H7 (cell line): ENCODE measurements at regions not wholly inside any gene's neighbourhood (a gene's known extent, or its start where the extent isn't known, plus 50 kb on each side); places are given as distances from the start of the nearest gene placed in this dataset.

Experiments
- DNase-seq: peaks from one replicate; pipeline ENCODE4 v3.0.0; 2012
- H3K27me3 ChIP-seq: 2 replicates; pipeline ENCODE4 v1.6.0; 2011; ENCODE audit warnings: mild to moderate bottlenecking, low read length; ENCODE audit not compliant: control insufficient read depth, insufficient read depth
- H3K36me3 ChIP-seq: replicated peaks from 2 replicates; pipeline ENCODE4 v1.5.1; 2011; ENCODE audit warnings: low read length; ENCODE audit not compliant: control insufficient read depth, insufficient read depth
- H3K4me3 ChIP-seq: 2 replicates; pipeline ENCODE4 v1.5.1; 2011; ENCODE audit warnings: low read depth, mild to moderate bottlenecking, control low read depth, low read length, moderate library complexity; ENCODE audit not compliant: insufficient read depth

DNA sequence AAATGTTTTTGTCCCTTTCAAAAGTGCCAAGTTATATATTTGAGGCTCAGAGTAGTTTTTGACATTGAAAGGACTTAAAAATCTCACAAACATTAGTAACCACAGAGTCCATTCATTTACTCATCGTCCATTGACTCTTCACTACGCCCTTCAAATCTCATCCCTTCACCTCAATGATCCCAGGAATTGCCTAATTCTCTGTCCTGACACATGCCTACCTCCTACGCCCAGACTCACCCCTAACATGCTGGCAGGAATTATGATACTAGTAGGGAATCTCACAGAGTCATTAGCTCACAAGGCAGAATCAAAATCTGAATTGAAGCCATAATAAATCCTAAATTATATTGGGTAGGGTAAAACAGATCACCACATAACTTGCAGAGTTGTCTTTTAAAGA is 410.1 kb downstream of the RAP2B start:
- Histone ChIP-seq H3K27me3 (no peaks in the 10 kb centered on the region), H3K36me3 (no peaks in the 10 kb centered on the region), H3K4me3 (no peak overlapping the region)
- no peak for DNase-seq

- no peak overlapping the region for H3K4me3 ChIP-seq
- H3K27me3 ChIP-seq = no peaks in the 10 kb centered on the region
- no peaks in the 10 kb centered on the region for H3K36me3 ChIP-seq
- DNase-seq = no peak
Measured at GRCh38 chr3:153572654-153573053, 410.6 kb downstream of the RAP2B start.

DNA sequence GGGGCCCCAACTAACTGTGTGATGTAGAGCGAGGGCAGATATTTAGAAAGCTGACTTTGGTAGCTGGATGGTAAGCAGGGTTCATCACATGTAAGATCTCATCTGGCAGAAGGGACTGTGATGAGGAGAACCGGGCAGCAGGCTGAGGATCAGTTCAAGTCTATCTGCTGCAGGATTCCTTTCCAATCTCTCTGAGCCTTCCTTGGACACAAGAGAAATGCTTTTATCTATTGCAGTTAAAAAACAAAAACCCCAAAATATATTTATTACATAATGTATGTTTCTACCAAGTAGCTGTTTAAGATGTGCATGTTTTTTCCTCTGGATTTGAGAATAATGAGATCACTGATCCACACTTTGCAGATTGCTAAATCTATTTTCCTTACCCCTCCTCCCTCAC is 411.5 kb downstream of the RAP2B start:
- no peak for DNase-seq
- H3K4me3 ChIP-seq = no peak overlapping the region

DNA sequence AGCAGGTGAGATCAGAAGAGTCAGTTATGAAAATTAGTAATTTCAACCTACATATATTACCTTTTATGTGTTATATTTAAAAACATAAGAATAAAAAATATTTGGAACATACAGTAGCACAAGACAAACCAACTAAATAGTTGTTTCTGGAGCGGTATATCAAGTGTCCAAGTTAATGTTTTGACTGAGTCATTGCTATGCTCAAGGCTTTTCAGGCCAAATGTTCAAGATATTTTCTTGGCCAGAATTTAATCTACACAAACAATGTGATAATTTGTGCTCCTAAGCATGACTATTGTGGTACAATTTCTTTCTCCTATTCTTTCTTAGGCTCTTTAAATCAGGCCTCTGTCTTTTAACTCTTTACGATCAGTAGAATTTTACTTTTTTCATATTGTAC is 412.4 kb downstream of the RAP2B start:
- H3K27me3 ChIP-seq = no peaks in the 10 kb centered on the region
- no peaks in the 10 kb centered on the region for H3K36me3 ChIP-seq
- DNase-seq = no peak
- H3K4me3 ChIP-seq = no peak overlapping the region

More for the DNA sequence above, 411.5 kb downstream of the RAP2B start:
- Histone ChIP-seq H3K36me3 (no peaks in the 10 kb centered on the region), H3K27me3 (no peaks in the 10 kb centered on the region)

GRCh38 chr3:153577059-153577736 is 415.2 kb downstream of the RAP2B start:
- H3K36me3 ChIP-seq = no peaks in the 10 kb centered on the region
- no peaks in the 10 kb centered on the region for H3K27me3 ChIP-seq
- no peak for DNase-seq
- H3K4me3 ChIP-seq = no peak overlapping the region

- no peaks in the 10 kb centered on the region for H3K27me3 ChIP-seq
- no peak for DNase-seq
Measured at GRCh38 chr3:153578046-153578445, 416.0 kb downstream of the RAP2B start.

DNA sequence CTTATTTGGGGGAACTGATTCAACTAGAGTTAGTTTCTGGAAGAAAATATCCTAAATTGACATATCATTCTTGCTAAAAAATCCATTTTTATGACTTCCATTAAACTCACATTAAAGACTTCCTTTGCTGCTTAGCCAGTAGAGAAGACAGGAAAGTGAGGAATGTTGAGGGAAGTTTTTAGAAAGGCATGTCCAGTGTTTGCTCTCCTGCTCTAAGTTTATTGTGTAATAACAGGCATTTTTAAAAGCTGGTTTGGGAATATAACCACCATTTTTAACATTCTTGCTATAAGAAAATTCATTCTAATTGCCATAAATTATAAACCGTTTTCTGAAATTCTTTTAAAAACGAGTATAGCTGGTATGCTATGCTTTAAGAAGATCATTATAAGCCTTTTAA is 428.0 kb downstream of the RAP2B start:
- H3K27me3 ChIP-seq = no peaks in the 10 kb centered on the region
- no peak overlapping the region for H3K4me3 ChIP-seq
- no peaks in the 10 kb centered on the region for H3K36me3 ChIP-seq
- DNase-seq = no peak

More at GRCh38 chr3:153578046-153578445, 416.0 kb downstream of the RAP2B start:
- Histone ChIP-seq H3K4me3 (no peak overlapping the region), H3K36me3 (no peaks in the 10 kb centered on the region)

GRCh38 chr3:153591561-153592245 is 429.7 kb downstream of the RAP2B start:
- no peak for DNase-seq
- Histone ChIP-seq H3K36me3 (no peaks in the 10 kb centered on the region), H3K4me3 (no peak overlapping the region), H3K27me3 (no peaks in the 10 kb centered on the region)

DNA sequence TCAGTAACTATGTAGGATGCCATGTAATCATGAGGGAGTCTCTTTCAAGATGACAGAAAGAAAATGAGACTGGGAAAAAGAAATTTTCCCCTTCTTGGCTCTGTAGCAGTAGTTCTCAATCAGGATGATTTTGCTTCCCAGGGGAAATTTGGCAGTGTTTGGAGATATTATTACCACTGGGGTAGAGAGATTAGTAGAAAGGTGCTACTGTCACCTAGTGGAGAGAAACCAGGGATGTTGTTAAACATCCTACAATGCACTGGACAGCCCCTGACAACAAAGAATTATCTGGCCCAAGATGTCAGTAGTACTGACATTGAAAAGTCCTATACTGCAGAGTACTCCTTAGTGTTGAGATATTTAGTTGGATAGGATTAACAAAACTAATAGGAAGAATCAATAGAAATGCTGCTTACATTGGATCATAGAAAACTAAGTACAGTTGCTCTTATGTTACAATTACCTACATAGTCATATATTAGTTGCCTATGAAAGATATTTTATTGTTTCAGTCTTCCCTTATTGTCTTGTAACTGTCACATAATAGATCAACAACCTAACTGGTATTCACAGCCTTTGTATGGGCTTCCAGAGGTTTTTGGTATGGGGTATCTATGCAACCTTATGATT is 433.3 kb downstream of the RAP2B start:
- DNase-seq = peak; percentile 30
- H3K36me3 ChIP-seq = no peaks in the 10 kb centered on the region
- no peak overlapping the region for H3K4me3 ChIP-seq
- no peaks in the 10 kb centered on the region for H3K27me3 ChIP-seq

DNA sequence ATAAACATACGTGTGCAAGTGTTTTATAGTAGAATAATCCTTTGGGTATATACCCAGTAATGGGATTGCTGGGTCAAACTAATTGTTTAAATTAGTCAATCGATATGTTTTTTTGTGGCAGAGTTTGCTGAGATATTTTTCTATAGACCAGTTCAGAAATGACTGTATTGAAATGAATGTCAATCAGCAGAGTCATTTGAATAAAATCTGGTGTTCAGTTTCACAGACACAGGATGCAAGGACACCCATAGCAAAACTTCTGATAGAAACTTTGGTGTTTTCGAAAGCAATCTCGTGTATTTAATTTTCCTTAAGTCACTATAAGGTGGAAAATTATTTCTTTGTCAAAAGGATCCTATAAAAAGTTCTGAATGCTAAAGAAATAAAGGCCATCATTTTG is 434.4 kb downstream of the RAP2B start:
- H3K36me3 ChIP-seq = no peaks in the 10 kb centered on the region

GRCh38 chr3:153599685-153600084 is 437.7 kb downstream of the RAP2B start:
- Histone ChIP-seq H3K27me3 (no peaks in the 10 kb centered on the region), H3K36me3 (no peaks in the 10 kb centered on the region), H3K4me3 (no peak overlapping the region)
- no peak for DNase-seq

More for the DNA sequence above, 434.4 kb downstream of the RAP2B start:
- no peaks in the 10 kb centered on the region for H3K27me3 ChIP-seq
- H3K4me3 ChIP-seq = no peak overlapping the region
- DNase-seq = no peak

GRCh38 chr3:153600896-153601295 is 438.9 kb downstream of the RAP2B start:
- no peaks in the 10 kb centered on the region for H3K36me3 ChIP-seq
- H3K27me3 ChIP-seq = no peaks in the 10 kb centered on the region
- no peak overlapping the region for H3K4me3 ChIP-seq
- DNase-seq = no peak

DNA sequence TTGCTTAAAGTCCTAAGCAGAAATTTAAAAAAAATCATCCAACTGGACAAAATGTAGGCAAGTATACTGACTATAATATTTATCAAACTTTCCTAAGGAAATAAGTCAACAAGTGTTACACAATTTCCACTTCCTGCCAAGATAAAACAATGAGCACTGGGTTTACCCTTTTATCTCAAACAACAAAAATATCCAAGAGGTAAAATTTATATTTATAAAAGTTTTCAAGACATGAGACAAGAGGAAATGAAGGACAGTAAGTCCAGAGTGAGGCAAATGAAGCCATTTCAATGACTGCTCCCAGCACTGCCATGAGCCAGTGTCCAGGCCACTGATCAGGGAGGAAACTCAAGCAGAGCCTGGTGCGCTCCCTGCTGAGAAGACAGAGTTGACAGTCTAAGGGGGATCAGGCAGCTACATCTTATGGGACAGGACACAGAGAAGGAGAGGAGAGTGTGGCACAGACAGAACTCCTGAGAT is 439.4 kb downstream of the RAP2B start:
- Histone ChIP-seq H3K27me3 (no peaks in the 10 kb centered on the region), H3K4me3 (no peak overlapping the region), H3K36me3 (no peaks in the 10 kb centered on the region)
- DNase-seq = peak; percentile 3

DNA sequence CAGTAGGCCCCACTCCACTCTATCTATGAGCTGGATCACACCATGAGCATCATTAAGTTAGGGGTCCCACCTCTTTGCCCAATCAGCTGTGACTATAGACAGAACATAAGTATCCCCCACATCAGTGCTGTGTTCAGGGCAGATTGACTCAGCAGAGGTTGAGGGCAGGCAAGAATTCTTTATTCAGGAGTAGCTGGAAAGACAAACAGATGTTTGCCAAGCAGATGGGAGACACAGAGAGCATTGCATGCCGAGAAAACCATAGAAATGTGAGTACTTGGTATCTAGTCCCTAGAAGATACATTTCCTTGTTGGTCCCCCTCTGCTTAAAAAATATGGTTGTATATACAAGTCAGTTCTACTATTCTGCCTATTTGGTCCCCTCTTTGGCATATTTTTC is 440.8 kb downstream of the RAP2B start:
- no peaks in the 10 kb centered on the region for H3K27me3 ChIP-seq
- no peak for DNase-seq
- H3K4me3 ChIP-seq = no peak overlapping the region
- H3K36me3 ChIP-seq = no peaks in the 10 kb centered on the region

DNA sequence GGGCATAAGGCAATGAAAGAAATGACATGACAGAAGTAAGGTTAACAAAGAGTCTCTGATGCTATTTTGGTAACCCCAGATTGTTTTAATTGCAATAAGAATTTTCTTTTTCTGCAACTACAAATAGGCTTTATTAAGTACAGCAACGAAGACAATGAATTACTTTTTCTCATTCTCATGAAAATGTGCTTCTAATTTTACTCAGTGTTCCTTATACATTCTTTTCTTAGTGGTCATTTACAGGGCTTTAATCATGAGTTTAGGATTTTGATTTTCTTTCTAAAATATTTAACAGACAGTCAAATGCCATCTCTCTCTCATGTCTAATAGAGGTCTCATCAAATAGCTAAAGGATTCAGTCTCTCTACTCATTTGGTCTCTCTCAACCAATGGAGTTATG is 452.1 kb downstream of the RAP2B start:
- H3K36me3 ChIP-seq = no peaks in the 10 kb centered on the region
- H3K27me3 ChIP-seq = no peaks in the 10 kb centered on the region
- no peak overlapping the region for H3K4me3 ChIP-seq
- DNase-seq = no peak
